Esophagus muscularis mucosa (tissue), 4 donors: ENCODE measurements at regions not wholly inside any gene's neighbourhood (a gene's known extent, or its start where the extent isn't known, plus 50 kb on each side); places are given as distances from the start of the nearest gene placed in this dataset.

ENCODE experiments used
- EP300 ChIP-seq: sonication (generic); formaldehyde crosslinking; IDR thresholded peaks from one replicate; pipeline ENCODE4 v1.6.1; 2017; ENCODE audit warnings: antibody characterized with exemption
- POLR2A ChIP-seq: fragments of 450-650 bp; IDR thresholded peaks from one replicate; pipeline ENCODE4 v1.6.1; 2017; ENCODE audit warnings: antibody characterized with exemption, moderate library complexity, mild to moderate bottlenecking, low read depth
- POLR2AphosphoS5 ChIP-seq, 2 donors: sonication (generic); formaldehyde crosslinking; IDR thresholded peaks; one replicate each; pipeline ENCODE4 v1.6.1; 2017; ENCODE audit warnings: antibody characterized with exemption in 2 of 2
- TF ChIP-seq, protein P1 (sequence below), 3 experiments: fragments of 200-600 bp in 2 of 3; fragments of 450-650 bp in 1 of 3; sonication (generic) in 2 of 3; IDR thresholded peaks; one replicate each; pipeline ENCODE4 v1.5.1; 2017 to 2019; ENCODE audit warnings: antibody characterized with exemption in 3 of 3, mild to moderate bottlenecking in 2 of 3, moderate library complexity in 1 of 3

DNA sequence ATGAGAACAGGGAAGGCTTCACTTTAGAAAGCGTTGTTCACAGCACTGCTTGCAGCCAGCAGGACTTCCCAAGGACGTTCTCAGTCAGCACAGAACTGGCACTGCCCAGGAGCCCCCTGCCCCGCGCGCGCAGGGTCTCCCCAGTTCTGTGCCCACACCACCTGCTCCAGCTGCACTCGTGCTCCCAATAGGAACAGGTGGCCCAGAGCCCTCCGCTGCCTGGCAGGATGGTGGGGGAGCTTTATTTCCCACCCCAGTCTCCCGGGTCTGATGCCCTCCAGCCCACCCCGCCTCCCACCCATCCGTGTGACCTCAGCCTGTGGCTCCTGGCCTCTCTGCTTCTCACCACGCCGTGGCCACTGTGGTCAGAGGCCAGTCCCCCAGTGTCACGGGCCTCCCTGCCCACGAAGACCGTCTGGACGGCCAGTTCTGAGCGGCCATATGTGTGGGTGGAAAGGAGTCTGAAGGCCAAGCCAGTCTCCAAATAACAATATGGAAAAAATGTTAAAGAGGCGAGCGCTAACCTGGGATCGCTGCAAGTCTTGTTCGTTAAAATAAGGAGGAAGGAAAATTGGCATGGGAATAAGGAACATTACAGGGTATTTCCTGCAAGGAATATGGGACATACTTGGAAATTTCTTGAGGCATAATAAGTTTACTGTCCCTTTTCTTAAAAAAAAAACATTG, 54.6 kb upstream of the PCSK6 start:
- TF ChIP-seq, protein P1, sequence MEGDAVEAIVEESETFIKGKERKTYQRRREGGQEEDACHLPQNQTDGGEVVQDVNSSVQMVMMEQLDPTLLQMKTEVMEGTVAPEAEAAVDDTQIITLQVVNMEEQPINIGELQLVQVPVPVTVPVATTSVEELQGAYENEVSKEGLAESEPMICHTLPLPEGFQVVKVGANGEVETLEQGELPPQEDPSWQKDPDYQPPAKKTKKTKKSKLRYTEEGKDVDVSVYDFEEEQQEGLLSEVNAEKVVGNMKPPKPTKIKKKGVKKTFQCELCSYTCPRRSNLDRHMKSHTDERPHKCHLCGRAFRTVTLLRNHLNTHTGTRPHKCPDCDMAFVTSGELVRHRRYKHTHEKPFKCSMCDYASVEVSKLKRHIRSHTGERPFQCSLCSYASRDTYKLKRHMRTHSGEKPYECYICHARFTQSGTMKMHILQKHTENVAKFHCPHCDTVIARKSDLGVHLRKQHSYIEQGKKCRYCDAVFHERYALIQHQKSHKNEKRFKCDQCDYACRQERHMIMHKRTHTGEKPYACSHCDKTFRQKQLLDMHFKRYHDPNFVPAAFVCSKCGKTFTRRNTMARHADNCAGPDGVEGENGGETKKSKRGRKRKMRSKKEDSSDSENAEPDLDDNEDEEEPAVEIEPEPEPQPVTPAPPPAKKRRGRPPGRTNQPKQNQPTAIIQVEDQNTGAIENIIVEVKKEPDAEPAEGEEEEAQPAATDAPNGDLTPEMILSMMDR (IDR thresholded peaks at IDR 0.05): no peak
- TF ChIP-seq POLR2A (no peak), EP300 (no peak), POLR2AphosphoS5 (IDR thresholded peaks at IDR 0.05) (no peak)
